ENCODE measurements at regions not wholly inside any gene's neighbourhood (a gene's known extent, or its start where the extent isn't known, plus 50 kb on each side); places are given as distances from the start of the nearest gene placed in this dataset.

DNA sequence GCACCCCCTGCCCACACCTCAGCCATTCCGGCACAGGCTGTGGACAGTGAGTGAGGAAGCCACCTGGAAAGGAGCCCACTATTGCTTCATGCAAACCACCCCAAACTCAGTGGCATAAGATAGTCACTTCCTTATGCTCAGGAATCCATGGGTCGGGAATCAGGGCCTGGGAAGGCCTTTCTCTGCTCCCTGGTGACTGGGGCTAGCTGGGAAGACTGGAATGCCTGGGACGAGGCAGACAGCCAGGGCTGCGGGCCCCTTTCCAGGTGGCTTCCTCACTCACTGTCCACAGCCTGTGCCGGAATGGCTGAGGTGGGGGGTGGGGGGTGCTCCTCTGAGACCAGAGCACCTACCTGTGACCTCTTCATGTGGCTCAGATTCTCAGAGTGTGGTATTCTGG is 74.1 kb upstream of the GRB10 start:
- intact Hi-C loops (cut with micrococcal nuclease), result no loop called here
- no TSS peak for BruUV-seq (replicated peaks)
- no peak for DNase-seq (ENCODE audit: unreplicated experiment)
- no peak overlapping the region for H3K4me3 Mint-ChIP-seq (ENCODE audit: unreplicated experiment)
- no peak overlapping the region for H3K27ac Mint-ChIP-seq (ENCODE audit: low read depth, unreplicated experiment)
- TF ChIP-seq, protein P1, sequence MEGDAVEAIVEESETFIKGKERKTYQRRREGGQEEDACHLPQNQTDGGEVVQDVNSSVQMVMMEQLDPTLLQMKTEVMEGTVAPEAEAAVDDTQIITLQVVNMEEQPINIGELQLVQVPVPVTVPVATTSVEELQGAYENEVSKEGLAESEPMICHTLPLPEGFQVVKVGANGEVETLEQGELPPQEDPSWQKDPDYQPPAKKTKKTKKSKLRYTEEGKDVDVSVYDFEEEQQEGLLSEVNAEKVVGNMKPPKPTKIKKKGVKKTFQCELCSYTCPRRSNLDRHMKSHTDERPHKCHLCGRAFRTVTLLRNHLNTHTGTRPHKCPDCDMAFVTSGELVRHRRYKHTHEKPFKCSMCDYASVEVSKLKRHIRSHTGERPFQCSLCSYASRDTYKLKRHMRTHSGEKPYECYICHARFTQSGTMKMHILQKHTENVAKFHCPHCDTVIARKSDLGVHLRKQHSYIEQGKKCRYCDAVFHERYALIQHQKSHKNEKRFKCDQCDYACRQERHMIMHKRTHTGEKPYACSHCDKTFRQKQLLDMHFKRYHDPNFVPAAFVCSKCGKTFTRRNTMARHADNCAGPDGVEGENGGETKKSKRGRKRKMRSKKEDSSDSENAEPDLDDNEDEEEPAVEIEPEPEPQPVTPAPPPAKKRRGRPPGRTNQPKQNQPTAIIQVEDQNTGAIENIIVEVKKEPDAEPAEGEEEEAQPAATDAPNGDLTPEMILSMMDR (IDR thresholded peaks at IDR 0.05; ENCODE audit: unreplicated experiment), result no peak
- POLR2A ChIA-PET, result no interaction called here
- H3K27me3 Mint-ChIP-seq (ENCODE audit: insufficient read depth, unreplicated experiment), result no peaks in the 10 kb centered on the region
- no peaks in the 10 kb centered on the region for H3K4me1 Mint-ChIP-seq (ENCODE audit: insufficient read depth, unreplicated experiment)
- H3K36me3 Mint-ChIP-seq (ENCODE audit: insufficient read depth, unreplicated experiment), result no peaks in the 10 kb centered on the region
- CTCF ChIA-PET, result no interaction called here
- no peaks in the 10 kb centered on the region for H3K9me3 Mint-ChIP-seq (ENCODE audit: unreplicated experiment)

DNA sequence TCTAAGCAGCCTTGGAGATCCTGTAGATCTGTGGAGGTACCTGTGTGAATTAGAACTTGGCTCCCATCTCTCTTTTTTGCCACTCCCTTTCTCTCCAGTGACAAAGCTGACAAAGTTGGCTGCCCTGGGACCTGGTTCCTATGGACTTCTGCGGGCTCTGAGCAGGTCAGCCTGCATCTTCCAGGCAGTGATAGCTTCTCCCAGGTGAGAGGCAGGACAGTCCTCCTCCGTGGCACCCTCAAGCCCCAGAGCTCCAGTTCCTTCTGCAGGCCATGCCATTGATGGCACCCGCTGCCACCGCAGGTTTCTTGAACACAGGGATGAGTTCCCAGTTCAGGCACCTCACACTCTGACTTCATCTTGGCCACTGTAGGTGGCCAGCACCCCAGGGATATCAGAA is 73.5 kb upstream of the GRB10 start:
- H3K27me3 Mint-ChIP-seq (ENCODE audit: insufficient read depth, unreplicated experiment), result no peaks in the 10 kb centered on the region
- TF ChIP-seq, protein P1 (IDR thresholded peaks at IDR 0.05; ENCODE audit: unreplicated experiment), result no peak
- intact Hi-C loops (cut with micrococcal nuclease), result no loop called here
- ChIA-PET POLR2A (no interaction called here), CTCF (no interaction called here)
- no TSS peak for BruUV-seq (replicated peaks)
- H3K4me3 Mint-ChIP-seq (ENCODE audit: unreplicated experiment), result no peak overlapping the region
- no peak for DNase-seq (ENCODE audit: unreplicated experiment)
- H3K27ac Mint-ChIP-seq (ENCODE audit: low read depth, unreplicated experiment), result no peak overlapping the region
- no peaks in the 10 kb centered on the region for H3K4me1 Mint-ChIP-seq (ENCODE audit: insufficient read depth, unreplicated experiment)
- H3K36me3 Mint-ChIP-seq (ENCODE audit: insufficient read depth, unreplicated experiment), result no peaks in the 10 kb centered on the region
- no peaks in the 10 kb centered on the region for H3K9me3 Mint-ChIP-seq (ENCODE audit: unreplicated experiment)

DNA sequence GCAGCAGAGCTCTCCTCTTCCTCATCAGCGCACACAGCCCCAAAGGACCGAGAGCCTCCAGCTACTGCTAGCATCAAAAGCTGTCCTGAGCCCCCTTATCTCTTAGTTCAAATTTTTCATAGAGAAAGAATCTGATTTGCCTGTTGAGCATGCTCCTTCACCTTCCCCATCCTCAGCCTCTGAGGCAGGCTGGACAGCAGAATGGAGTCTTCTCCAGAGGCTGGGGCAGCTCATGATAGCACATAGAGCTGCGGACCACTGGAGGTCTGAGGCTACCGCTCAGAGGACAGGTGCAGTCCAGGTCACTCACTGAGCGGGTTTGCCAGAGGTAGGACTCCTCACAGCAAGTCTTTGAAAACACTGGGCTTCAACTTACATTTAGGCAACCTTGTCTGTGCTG is 72.8 kb upstream of the GRB10 start:
- no peaks in the 10 kb centered on the region for H3K36me3 Mint-ChIP-seq (ENCODE audit: insufficient read depth, unreplicated experiment)
- no peak overlapping the region for H3K4me3 Mint-ChIP-seq (ENCODE audit: unreplicated experiment)
- TF ChIP-seq, protein P1 (IDR thresholded peaks at IDR 0.05; ENCODE audit: unreplicated experiment), result no peak
- CTCF ChIA-PET, result no interaction called here
- H3K9me3 Mint-ChIP-seq (ENCODE audit: unreplicated experiment), result no peaks in the 10 kb centered on the region
- BruUV-seq (replicated peaks), result no TSS peak
- no peak overlapping the region for H3K27ac Mint-ChIP-seq (ENCODE audit: low read depth, unreplicated experiment)
- POLR2A ChIA-PET, result no interaction called here
- DNase-seq (ENCODE audit: unreplicated experiment), result no peak
- no peaks in the 10 kb centered on the region for H3K27me3 Mint-ChIP-seq (ENCODE audit: insufficient read depth, unreplicated experiment)
- no peaks in the 10 kb centered on the region for H3K4me1 Mint-ChIP-seq (ENCODE audit: insufficient read depth, unreplicated experiment)
- intact Hi-C loops (cut with micrococcal nuclease), result no loop called here

DNA sequence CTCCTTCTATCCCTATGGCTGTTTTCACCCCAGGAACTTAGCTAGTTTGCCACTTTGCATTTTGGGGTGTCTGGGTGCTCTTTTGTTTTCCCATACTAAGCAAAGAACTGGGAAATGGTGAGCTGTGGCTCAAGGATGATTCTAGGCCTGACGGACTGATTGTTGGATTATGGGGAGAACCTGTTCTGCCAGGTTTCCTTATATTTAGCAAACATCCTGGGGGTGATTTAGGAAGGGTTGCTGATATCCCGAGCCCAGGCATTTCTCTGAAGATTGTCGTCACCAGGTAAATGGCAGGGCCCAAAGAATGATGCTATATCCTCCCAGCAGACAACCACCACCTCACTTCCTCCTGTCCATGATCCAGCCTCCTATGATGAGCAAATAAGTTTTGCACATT is 72.1 kb upstream of the GRB10 start:
- Mint-ChIP-seq H3K27ac (ENCODE audit: low read depth, unreplicated experiment) (no peak overlapping the region), H3K27me3 (ENCODE audit: insufficient read depth, unreplicated experiment) (no peaks in the 10 kb centered on the region), H3K9me3 (ENCODE audit: unreplicated experiment) (no peaks in the 10 kb centered on the region), H3K4me1 (ENCODE audit: insufficient read depth, unreplicated experiment) (no peaks in the 10 kb centered on the region), H3K4me3 (ENCODE audit: unreplicated experiment) (no peak overlapping the region), H3K36me3 (ENCODE audit: insufficient read depth, unreplicated experiment) (no peaks in the 10 kb centered on the region)
- TF ChIP-seq, protein P1 (IDR thresholded peaks at IDR 0.05; ENCODE audit: unreplicated experiment), result no peak
- no TSS peak for BruUV-seq (replicated peaks)
- DNase-seq (ENCODE audit: unreplicated experiment), result no peak
- ChIA-PET CTCF (interaction anchor here (0.6 kb wide), 1 partner anchor 165 kb away, joined by 3 read pairs; no protein-coding TSS in a partner anchor), POLR2A (no interaction called here)
- intact Hi-C loops (cut with micrococcal nuclease), result no loop called here
